Umbilical cord (tissue), 1 donor: ENCODE measurements at regions not wholly inside any gene's neighbourhood (a gene's known extent, or its start where the extent isn't known, plus 50 kb on each side); places are given as distances from the start of the nearest gene placed in this dataset.
A peak's percentile ranks its signal among the peaks of the same experiment; 100 is the strongest.

Source experiments
- DNase-seq: peaks from one replicate; pipeline ENCODE4 v3.0.0-alpha.2; 2015; ENCODE audit warnings: low spot score

DNA sequence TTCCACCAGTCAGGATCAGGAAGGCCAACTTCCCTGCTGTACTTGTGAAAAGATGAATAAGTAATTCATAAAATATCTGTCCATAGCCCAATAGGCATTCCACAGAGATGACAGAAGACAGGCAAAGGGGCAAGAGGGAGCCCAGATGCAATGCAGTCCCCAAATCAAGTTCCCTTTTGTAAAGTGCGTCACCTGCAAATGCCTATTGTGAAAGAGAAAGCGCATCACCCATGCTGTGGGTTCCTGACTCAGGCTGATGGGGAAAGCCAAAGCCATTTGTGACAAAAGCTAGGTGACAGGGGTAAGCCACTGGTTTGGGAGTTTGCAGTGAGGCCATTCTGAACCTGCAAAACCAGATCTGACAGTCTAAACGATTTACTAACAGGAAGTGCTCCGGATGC, 157.5 kb upstream of the ZNF536 start:
- no peak for DNase-seq

DNA sequence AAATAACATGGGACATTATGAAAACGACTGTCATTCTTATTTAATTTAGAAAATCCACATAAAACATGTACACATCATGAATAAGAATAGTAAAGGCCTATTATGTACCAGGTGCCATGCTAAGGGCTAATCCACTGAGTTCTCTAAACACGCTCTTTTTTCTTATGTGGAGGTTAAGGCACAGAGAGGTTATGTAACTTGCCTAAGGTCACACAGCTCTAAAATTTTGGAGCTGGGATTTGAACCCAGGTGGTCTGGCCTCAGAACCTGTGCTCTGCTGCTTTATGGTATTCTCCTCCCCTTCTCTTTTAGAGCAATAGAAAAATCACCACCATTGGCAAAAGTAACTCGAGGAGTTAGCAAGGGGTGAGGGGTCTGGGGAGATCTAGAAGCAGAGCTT, 156.9 kb upstream of the ZNF536 start:
- no peak for DNase-seq

DNA sequence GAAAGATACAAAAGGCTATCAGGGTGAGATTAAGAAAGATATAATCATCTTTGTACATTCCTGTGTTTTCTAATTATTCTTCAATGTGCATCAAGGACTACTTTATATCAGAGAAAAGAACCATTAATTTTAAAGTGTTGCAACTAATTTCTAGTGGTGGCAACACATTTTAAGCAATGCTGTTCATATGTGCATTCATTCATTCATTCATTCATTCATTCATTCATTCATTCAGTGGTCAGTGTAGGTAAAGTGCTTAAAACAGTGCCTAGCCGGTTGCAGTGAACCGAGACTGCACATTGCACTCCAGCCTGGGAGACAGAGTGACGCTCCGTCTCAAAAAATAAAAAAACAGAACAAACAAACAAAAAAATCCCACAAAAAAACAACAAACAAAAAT, 155.7 kb upstream of the ZNF536 start:
- DNase-seq = no peak

DNA sequence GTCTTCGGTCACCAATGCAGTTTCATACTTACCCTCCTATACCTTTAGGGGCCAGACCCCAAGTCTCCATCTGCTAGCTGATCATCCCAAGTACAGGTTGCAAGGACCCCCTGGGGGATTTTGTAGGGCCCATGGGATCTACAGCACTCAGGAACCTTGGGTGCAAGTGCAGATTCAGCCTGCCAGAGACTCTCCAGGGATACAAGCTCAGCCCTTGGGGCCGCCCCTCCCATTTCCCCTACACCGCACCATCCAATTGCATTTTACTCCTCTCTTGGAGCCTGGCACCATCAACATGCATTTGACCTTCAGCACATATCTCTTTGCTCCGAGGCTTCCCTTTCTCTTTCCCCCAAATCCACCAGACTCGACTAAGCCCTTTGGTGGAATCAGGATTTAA, 154.7 kb upstream of the ZNF536 start:
- no peak for DNase-seq

DNA sequence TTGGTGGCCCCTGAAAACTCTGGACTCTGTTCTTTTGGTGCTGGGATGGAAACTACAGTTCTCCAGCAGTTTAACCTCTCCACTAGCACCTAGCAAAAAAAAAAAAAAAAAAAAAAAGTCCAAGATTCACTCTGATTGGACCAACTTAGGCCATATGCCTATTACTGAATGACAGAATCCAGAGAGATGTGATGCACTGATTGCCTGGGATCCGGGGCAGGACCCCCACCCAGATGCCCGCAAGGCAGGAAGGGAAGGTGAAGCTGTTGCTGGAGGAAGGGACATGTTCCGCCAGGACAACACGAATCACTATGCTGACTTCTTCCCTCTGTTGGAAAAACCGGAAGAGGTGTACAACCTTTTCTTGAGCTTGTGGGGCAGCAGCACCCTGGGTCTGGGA, 152.5 kb upstream of the ZNF536 start:
- no peak for DNase-seq

DNA sequence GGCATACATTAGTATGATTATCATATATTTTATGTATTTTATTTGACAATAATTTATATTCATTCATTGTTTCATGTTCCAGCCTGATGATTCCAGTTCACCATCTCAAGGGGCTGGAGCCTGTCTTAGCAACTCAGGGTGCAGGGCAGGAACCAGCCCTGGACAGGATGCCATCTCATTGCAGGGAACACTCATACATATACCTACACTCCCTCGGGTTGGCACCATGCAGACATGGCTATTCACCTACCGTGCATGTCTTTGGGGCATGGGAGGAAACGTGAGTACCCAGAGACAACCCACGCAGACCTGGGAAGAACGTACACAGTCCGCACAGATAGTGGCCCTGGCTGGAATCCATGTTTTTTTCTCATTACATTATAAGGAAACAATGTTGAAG, 151.0 kb upstream of the ZNF536 start:
- no peak for DNase-seq

DNA sequence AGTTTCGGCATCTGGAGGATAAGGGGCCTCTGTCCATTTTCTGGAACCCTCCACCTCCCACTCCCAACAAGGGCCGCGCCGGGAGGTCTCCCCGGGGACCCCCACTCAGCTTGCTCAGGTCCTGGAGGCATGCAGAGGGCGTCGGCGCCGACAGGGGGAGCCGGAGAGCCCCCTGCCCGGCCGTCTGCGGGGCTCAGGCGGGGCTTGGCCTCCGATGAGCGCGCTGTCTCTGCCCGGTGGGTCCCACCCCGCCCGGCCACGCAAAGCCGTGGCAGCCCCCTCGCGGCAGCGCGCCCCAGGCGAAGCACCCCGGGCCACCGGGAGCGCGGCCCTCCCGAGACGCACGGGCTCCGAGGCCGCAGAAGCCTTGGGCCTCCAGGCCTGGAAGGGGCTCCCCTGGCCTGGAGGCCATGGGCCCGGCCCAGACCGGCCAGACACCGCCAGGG, 149.7 kb upstream of the ZNF536 start:
- DNase-seq = no peak

DNA sequence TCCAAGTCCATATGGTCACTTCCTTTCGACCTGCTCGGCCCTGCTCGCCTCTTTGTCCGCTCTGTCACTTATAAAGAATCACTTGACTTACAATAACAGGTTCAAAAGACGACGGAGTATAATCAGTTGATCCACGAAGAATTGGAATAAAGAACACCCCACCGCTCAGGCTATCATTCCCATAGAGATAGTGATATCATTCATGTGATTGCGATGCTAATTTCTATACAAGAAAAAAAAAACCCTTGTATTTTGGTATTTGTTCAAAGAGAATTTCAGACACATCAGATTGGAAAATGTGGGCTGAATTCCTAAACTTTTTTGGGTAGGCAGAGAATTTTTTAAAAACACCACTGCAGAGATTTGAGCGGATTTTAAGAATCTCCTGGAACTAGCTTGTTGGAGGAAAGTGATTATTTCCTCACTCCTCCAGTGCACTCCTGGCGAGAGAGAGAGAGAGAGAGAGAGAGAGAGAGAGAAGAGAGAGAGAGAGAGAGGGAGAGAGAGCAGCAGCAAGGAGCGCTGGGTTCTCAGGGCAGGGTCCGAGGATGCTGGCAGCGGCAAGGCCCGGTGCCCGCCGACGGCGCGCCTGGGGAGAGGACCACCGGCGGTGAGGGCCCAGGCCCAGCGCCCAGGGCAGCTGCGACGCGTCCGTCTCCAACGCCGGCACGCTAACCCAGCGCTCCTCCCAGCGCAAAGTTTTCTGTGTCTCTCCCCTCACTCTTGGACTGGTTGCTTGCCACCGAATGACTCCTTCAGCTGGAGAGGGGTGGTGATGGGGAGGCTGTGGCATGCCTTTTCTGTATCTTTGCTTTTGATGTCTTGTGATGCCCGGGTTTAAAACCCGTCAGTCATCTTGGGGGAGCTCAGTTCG, 149.0 kb upstream of the ZNF536 start:
- DNase-seq = peak; percentile 13

DNA sequence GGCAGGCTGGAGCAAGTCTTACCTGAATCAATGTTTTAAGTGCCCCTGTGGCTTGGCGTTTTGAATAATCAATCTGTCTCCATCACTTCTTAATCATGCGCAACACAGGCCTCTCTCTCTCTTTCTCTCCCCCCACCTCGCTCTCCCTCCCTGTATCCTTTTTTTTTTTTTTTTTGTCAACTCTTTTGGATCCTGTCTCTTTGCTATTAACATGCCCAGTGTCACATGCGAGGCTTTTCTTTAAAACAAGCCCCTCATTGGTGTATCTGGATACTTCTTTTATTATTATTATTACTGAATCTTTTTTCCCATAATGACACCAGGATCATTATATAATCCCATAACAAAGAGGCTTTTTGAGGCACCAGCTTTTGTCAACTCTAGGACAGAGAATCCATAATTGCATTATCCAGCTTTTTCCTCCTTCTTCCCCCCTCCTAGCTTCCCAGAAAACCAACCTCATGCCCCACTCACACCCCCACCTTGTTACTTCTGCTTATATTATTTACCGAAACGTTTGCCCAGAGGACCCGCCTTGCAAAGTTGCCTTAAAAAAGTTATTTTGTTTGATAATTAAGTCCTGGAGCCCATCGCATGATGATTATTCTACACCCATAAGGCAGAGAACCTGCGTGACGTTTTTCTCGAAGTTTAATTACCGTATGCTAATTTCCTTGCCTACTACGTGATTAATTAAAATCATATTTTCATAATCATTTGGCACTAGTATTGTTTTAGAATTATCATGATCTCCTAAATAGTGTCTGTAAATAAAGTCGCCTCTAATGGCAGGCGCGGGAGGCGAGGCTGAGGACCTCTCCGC, 148.1 kb upstream of the ZNF536 start:
- DNase-seq = no peak

DNA sequence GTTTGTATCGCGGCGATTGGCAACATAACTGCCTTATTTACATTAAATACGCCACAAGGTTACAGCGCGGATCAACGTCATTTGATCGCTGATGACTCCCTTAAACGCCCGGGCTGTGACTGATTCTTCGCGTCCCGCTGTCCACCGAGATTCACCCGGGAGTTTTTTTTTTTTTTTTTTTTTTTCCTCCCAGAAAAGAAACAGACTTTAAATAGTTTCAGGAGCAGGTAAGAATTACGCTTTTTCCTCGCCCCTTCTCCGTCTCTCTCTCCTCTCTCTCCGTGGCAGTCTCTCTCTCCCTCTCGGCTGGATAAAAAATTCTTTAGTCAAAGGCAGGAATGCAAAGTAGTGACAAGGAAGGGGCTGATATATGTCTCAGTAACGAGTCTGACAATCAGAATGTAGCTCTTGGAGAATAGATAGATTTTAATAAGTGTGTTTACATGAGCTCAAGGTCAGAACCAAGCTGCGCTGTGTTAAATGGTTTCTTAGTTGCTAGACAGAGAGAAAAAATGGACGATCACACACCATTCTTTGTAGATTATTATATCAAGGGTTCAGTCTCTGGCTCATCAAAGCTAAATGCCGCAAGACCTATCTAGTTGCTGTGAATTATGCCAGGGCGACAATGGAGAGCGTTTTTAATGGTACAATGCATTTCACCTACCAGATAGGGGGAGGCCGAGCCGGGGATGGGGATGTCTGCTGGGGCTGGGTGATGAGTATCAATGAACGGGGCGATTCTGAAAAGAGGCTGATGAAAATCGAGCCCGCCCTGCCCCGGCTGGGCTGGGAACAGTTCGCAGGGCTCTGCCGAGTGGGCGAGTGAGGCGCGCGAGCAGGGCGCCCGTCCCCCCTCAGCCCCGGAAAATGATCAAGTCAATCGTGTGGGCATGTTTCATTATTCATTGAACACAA, 147.2 kb upstream of the ZNF536 start:
- DNase-seq = peak; percentile 15

DNA sequence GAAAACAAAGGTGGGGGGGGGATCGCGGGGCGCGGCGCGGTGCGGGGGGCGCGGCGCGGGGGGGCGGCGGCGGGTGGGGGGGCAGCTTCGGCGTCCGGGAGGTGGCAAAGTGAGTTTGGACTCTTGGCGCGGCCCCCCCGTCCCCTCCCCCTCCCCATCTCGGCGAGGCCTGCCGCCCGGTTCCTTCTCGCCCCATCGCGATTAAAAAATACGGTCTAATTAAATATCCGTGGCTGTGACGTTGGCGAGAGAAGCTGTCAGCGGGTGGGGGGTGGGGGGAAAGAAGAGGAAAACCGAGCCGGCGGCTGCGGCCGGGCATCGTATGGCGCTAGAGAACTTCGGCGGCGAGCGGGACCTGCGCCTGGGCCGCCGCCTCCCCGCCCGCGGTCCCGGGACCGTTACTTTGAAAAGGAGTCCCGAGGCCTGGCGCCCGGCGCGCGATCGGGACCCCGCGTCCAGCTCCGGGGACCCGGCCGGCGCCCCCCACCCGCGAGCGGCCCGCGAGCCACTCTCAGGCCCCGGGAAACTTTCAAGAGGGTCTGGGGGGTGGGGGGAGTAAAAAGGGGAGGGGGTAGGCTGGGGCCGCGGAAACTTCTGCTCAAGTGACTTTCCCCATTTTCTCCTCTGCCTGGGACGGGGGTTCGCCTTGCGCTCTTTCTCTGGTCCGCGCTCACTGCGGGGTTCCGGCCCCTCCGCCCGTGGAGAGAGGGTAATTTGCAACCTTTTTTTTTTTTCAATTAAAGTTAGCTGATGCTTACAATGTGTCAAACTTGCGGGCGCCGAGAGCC, 146.3 kb upstream of the ZNF536 start:
- DNase-seq = no peak

DNA sequence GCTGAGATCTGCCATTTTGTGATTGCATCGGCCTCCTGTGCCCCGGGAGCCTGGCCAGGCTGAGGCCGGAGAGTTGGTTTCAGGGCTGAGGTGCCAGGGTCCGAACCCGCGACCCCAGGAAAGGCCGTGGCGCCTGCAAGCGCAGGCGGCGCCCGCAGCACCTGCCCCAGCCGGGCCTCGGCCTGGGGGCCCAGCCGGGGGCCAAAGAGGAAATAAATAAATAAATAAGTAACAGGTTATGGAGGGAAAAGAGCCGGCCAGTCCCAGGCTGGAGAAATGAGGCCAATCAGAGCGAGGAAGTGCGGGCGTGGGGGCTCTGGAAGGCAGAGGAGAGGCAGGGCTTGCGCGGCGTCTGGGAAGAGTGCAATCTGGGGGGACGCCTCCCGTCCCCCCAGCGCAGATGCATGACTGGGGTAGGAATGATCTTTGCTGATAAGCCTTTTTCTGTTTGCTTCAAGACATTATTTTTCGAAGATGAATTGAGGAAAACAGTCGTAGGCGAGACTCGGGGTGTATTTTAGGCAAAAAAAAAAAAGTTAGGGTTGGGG, 145.6 kb upstream of the ZNF536 start:
- DNase-seq = peak; percentile 4

DNA sequence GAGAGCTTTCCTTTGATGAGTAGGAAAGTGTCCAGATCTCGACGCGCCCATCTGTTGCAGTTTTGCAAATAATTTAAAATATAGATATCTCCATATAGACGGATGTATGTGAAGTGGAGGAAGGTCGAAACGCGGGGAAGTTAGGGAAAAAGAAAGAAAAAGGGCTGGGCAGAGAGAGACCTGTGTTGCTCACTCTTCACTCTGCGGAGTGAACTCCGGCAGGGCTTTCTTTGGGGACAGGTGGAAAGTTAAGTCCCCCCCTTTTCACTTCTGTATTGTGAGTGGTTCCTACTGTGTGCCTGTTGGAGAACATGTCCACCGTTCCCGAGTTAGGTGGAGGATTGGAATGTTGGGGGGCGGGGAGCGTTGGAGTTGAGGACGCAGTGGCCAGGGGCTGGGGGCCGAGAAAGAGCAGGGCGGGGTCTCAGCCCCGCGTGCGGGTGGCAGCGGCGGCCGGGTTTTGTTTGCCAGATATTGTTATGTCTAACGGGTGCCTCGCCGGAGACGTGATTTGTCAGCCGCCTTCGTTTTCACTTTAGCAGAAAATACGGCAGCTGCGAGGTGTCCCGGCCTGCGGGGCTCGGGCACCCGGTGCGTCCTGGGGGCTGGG, 145.1 kb upstream of the ZNF536 start:
- DNase-seq = no peak

DNA sequence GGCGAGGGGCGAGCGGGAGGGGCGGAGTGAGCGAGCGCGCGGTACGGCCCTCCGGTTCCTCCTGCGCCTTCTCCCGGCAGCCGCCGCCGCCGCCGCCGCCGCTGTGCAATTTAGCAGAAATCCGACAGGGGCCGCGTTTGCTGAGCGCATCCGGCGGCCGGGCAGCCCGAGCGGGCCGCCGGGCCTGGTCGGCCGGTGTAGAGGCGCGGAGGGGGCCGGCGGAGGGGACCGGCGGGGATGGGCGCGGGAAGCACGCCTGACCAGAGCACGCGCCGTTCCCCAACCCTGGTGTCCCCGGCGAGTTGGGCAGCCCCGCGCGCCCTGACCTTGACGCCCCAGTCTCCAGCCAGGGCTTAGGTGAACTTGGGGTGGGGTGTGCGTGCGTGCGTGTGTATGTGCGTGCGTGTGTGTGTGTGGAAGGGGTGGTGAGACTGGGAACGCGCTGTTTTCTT, 144.5 kb upstream of the ZNF536 start:
- DNase-seq = peak; percentile 63

DNA sequence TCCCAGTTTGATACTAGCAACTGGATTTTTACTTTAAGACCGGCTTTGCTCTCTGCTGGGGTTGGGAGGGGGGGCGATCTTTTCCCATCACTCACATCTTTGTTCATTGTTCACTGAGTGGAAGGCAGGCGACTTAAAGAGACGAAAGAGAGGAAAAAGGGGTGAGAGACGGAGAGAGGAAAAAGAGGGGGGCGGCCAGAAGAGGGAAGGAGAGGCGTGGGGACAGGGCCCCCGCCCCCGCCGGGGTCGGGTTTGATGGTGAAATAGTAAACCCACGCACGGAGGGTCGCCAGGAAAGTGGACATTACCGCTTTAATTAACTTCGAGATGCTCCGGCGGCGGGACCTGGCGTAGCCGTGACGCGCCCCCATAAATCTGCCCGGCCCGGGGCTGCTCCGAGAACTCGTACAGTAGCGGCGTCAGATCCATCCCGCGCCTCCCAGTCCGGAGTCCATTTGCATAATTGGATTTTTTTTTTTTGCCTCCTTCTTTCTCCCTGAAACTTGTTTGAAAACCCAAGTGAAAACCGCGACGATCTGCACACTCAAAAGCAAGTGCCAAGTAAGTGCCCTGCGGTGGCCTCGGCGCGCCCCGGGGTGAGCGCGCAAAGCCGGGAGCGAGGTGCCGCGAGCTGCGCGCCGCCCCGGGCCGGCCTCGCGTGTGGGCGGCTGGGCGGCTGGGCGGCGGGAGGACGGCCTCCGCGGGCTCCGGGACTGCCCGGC, 143.9 kb upstream of the ZNF536 start:
- DNase-seq = peak; percentile 10

DNA sequence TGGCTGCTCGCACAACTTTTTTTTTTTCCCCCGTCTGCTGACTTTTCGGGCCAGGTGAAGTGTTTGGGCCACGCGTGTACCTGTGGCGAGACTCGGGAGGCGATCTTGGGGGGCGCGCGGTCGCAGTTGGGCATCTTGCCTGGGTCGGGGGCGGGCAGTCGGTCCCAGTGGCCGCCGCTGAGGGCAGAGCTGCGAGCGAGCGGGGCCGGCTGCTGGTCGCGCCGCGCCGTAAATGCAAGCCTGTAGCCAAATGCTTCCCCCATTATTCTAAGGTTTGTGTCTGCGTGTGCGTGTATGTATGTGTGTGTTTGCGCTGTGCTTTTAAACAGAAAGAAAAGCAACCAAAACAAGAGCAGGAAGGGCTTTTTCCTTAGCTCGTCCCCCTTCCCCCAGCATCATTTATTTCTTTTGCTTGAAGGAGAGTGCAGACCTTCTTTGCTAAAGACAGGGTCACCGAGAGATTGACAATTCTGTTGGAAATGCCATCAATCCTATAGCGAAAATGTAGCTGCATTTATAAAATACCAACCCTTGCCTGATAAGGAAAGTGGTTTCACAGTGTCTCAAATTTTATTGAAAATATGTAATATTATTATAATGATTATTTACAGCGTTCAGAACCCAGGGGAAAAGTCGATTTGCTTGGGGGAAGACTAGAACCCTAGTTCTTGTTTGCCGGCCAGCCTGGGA, 143.2 kb upstream of the ZNF536 start:
- DNase-seq = peak; percentile 24

DNA sequence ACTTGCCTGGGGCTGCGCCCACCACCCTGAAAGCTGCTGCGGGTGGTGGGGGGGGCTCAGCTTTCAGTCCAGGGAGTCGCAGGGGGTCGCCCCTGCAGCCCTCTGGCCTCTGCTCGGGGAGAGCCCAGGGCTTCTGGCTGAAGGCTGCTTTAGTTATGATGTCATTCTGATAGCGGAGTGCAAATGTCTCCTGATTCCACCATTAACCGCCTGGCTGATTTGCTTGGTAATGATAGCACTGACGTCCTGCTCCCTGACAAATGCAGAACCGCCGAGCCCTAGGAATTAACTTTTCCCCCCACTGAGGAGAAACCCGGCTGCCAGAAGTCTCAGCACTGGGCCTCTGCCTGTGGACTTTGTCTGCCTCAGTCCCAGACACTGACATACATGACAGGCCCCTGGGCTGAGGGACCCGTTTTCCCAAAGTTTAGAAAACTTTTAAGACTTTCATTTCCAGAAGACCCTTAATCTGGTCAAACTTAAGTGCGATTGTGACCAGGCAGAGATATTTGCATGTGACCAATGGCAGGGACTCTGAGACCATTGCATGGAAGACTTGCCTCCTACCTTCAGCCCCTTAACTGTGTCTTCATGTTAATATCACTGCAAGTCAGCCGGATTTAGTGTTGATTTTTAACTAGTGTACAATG, 142.5 kb upstream of the ZNF536 start:
- DNase-seq = peak; percentile 42
